Glomerular visceral epithelial cell (primary cell): ENCODE measurements at regions not wholly inside any gene's neighbourhood (a gene's known extent, or its start where the extent isn't known, plus 50 kb on each side); places are given as distances from the start of the nearest gene placed in this dataset.
"Not testable (repeated sequence)": the region's sequence is repeated elsewhere in the genome, so short reads cannot be mapped to it uniquely, and the experiment has no call there.

Experiments
- DNase-seq: peaks from one replicate; pipeline ENCODE4 v3.0.0-alpha.2; 2016; ENCODE audit errors: extremely low spot score

GRCh38 chr5:101212942-101213514 is 309.9 kb upstream of the ST8SIA4 start:
- DNase-seq: no peak

GRCh38 chr5:101206534-101206933 is 303.5 kb upstream of the ST8SIA4 start:
- DNase-seq: no peak

GRCh38 chr5:101205065-101205464 is 302.0 kb upstream of the ST8SIA4 start:
- DNase-seq: not testable (repeated sequence)

- DNase-seq: not testable (repeated sequence)
Measured at GRCh38 chr5:101180365-101180764, 277.3 kb upstream of the ST8SIA4 start.

GRCh38 chr5:101176605-101177004 is 273.5 kb upstream of the ST8SIA4 start:
- DNase-seq: no peak

GRCh38 chr5:101174981-101175380 is 271.9 kb upstream of the ST8SIA4 start:
- DNase-seq: no peak

GRCh38 chr5:101163088-101163487 is 260.0 kb upstream of the ST8SIA4 start:
- DNase-seq: no peak

- DNase-seq: no peak
Measured at GRCh38 chr5:101160002-101160401, 256.9 kb upstream of the ST8SIA4 start.

- no peak for DNase-seq
Measured at GRCh38 chr5:101159006-101159405, 255.9 kb upstream of the ST8SIA4 start.

- DNase-seq: no peak
Measured at GRCh38 chr5:101153526-101153925, 250.4 kb upstream of the ST8SIA4 start.

- no peak for DNase-seq
Measured at GRCh38 chr5:101143526-101143925, 240.4 kb upstream of the ST8SIA4 start.

- no peak for DNase-seq
Measured at GRCh38 chr5:101142102-101142501, 239.0 kb upstream of the ST8SIA4 start.

GRCh38 chr5:101136454-101136853 is 233.4 kb upstream of the ST8SIA4 start:
- DNase-seq: no peak

GRCh38 chr5:101123363-101123762 is 220.3 kb upstream of the ST8SIA4 start:
- no peak for DNase-seq

GRCh38 chr5:101112645-101113044 is 209.6 kb upstream of the ST8SIA4 start:
- DNase-seq: no peak

GRCh38 chr5:101103874-101104273 is 200.8 kb upstream of the ST8SIA4 start:
- no peak for DNase-seq

GRCh38 chr5:101102506-101102905 is 199.4 kb upstream of the ST8SIA4 start:
- DNase-seq: peak; percentile 18

GRCh38 chr5:101091902-101092301 is 188.8 kb upstream of the ST8SIA4 start:
- no peak for DNase-seq

- no peak for DNase-seq
Measured at GRCh38 chr5:101084353-101084752, 181.3 kb upstream of the ST8SIA4 start.

- no peak for DNase-seq
Measured at GRCh38 chr5:101080462-101081240, 177.6 kb upstream of the ST8SIA4 start.

- no peak for DNase-seq
Measured at GRCh38 chr5:101068298-101068697, 165.2 kb upstream of the ST8SIA4 start.

GRCh38 chr5:101067429-101067828 is 164.3 kb upstream of the ST8SIA4 start:
- DNase-seq: no peak

GRCh38 chr5:101062902-101063301 is 159.8 kb upstream of the ST8SIA4 start:
- no peak for DNase-seq

- DNase-seq: no peak
Measured at GRCh38 chr5:101047181-101047580, 144.1 kb upstream of the ST8SIA4 start.
